Hepatocyte (in vitro differentiated cells): ENCODE measurements at regions not wholly inside any gene's neighbourhood (a gene's known extent, or its start where the extent isn't known, plus 50 kb on each side); places are given as distances from the start of the nearest gene placed in this dataset.

Source experiments
- DNase-seq: peaks from one replicate; pipeline ENCODE4 v3.0.0-alpha.2; 2016; ENCODE audit warnings: low spot score
- H2AFZ ChIP-seq: fragments of 200-600 bp; sonication (generic); 2 replicates; pipeline ENCODE4 v1.6.0; 2016; ENCODE audit warnings: antibody characterized with exemption, mild to moderate bottlenecking
- H3K27ac ChIP-seq: fragments of 200-600 bp; sonication (generic); 2 replicates; pipeline ENCODE4 v1.5.1; 2016; ENCODE audit warnings: mild to moderate bottlenecking
- H3K27me3 ChIP-seq: fragments of 200-600 bp; sonication (generic); 2 replicates; pipeline ENCODE4 v1.6.1; 2016
- H3K36me3 ChIP-seq: fragments of 200-600 bp; sonication (generic); replicated peaks from 2 replicates; pipeline ENCODE4 v1.5.1; 2016; ENCODE audit warnings: low read depth; ENCODE audit not compliant: insufficient read depth
- H3K4me1 ChIP-seq: fragments of 200-600 bp; sonication (generic); 2 replicates; pipeline ENCODE4 v1.5.1; 2016; ENCODE audit warnings: mild to moderate bottlenecking, moderate library complexity; ENCODE audit not compliant: insufficient read depth
- H3K4me2 ChIP-seq: fragments of 200-600 bp; sonication (generic); 2 replicates; pipeline ENCODE4 v1.6.0; 2016
- H3K4me3 ChIP-seq: fragments of 200-600 bp; sonication (generic); 2 replicates; pipeline ENCODE4 v1.5.1; 2016; ENCODE audit warnings: mild to moderate bottlenecking
- H3K79me2 ChIP-seq: fragments of 200-600 bp; sonication (generic); 2 replicates; pipeline ENCODE4 v1.6.0; 2017; ENCODE audit warnings: mild to moderate bottlenecking
- H3K9me2 ChIP-seq: fragments of 200-600 bp; sonication (generic); replicated peaks from 2 replicates; pipeline ENCODE4 v1.6.0; 2017; ENCODE audit warnings: mild to moderate bottlenecking; ENCODE audit not compliant: insufficient read depth
- H3K9me3 ChIP-seq: fragments of 200-600 bp; sonication (generic); 2 replicates; pipeline ENCODE4 v1.5.1; 2016; ENCODE audit warnings: low read depth, mild to moderate bottlenecking
- H4K20me1 ChIP-seq: fragments of 200-600 bp; sonication (generic); 2 replicates; pipeline ENCODE4 v1.6.0; 2016; ENCODE audit warnings: mild to moderate bottlenecking; ENCODE audit not compliant: insufficient read depth, poor library complexity, severe bottlenecking
- EZH2 ChIP-seq: fragments of 200-600 bp; sonication (generic); IDR thresholded peaks from 2 replicates; pipeline ENCODE4 v1.6.1; 2016; ENCODE audit warnings: antibody characterized with exemption, mild to moderate bottlenecking, borderline replicate concordance
- EZH2phosphoT487 ChIP-seq: fragments of 200-600 bp; sonication (generic); IDR thresholded peaks from one replicate; pipeline ENCODE4 v1.6.1; 2018; ENCODE audit warnings: antibody characterized with exemption, mild to moderate bottlenecking, low read depth, moderate library complexity; ENCODE audit not compliant: unreplicated experiment, severe bottlenecking
- WGBS: methylation state at CpG from one replicate; pipeline ENCODE4 v1.1.6; 2016; ENCODE audit warnings: low lambda C conversion rate; ENCODE audit errors: missing lambda C conversion rate; 5-methylcytosine and 5-hydroxymethylcytosine counted together
- TF ChIP-seq, protein P1 (sequence below): fragments of 200-600 bp; sonication (generic); IDR thresholded peaks from 2 replicates; pipeline ENCODE4 v1.5.1; 2016; ENCODE audit warnings: antibody characterized with exemption, mild to moderate bottlenecking; ENCODE audit not compliant: poor library complexity

DNA sequence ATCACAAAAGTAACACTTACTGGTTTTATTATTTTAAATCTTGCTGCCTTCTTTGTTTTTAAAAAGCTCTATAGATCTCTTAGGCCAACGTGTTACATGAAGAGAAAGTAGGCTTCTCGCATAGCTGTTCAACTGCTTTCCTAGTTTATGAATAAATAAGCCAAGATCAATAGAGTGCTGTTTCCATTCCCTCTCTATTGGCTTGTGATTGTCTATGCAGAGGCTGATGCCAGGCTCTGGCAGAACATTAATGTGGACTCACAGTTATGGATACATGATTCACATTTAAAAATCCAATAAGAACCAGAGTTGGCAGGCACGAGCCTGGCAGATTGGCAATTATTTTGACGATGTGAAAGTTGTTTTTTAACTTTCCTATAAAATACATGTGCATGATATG is 137.5 kb downstream of the GNAT3 start:
- Histone ChIP-seq H3K4me1 (no peaks in the 10 kb centered on the region), H3K27ac (no peak overlapping the region), H4K20me1 (no peaks in the 10 kb centered on the region), H3K4me2 (no peak overlapping the region), H3K27me3 (no peaks in the 10 kb centered on the region), H3K36me3 (no peaks in the 10 kb centered on the region), H3K9me3 (no peaks in the 10 kb centered on the region), H2AFZ (no peak overlapping the region), H3K9me2 (no peaks in the 10 kb centered on the region), H3K4me3 (no peak overlapping the region), H3K79me2 (no peaks in the 10 kb centered on the region)
- WGBS = 88% methylated on average over 4 of the region's 4 CpGs
- no peak for DNase-seq
- TF ChIP-seq EZH2 = no peak
- no peak for TF ChIP-seq EZH2phosphoT487
- TF ChIP-seq, protein P1, sequence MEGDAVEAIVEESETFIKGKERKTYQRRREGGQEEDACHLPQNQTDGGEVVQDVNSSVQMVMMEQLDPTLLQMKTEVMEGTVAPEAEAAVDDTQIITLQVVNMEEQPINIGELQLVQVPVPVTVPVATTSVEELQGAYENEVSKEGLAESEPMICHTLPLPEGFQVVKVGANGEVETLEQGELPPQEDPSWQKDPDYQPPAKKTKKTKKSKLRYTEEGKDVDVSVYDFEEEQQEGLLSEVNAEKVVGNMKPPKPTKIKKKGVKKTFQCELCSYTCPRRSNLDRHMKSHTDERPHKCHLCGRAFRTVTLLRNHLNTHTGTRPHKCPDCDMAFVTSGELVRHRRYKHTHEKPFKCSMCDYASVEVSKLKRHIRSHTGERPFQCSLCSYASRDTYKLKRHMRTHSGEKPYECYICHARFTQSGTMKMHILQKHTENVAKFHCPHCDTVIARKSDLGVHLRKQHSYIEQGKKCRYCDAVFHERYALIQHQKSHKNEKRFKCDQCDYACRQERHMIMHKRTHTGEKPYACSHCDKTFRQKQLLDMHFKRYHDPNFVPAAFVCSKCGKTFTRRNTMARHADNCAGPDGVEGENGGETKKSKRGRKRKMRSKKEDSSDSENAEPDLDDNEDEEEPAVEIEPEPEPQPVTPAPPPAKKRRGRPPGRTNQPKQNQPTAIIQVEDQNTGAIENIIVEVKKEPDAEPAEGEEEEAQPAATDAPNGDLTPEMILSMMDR = no peak

GRCh38 chr7:80373429-80374032 is 138.3 kb downstream of the GNAT3 start:
- Histone ChIP-seq H3K9me2 (no peaks in the 10 kb centered on the region), H4K20me1 (no peaks in the 10 kb centered on the region)

GRCh38 chr7:80372415-80372814 is 139.4 kb downstream of the GNAT3 start:
- 67% methylated on average over 2 of the region's 2 CpGs for WGBS
- Histone ChIP-seq H3K79me2 (no peaks in the 10 kb centered on the region), H3K27me3 (no peaks in the 10 kb centered on the region), H3K27ac (no peak overlapping the region), H3K9me2 (no peaks in the 10 kb centered on the region), H4K20me1 (no peaks in the 10 kb centered on the region), H3K36me3 (no peaks in the 10 kb centered on the region), H3K9me3 (no peaks in the 10 kb centered on the region), H3K4me2 (no peak overlapping the region), H3K4me3 (no peak overlapping the region), H3K4me1 (no peaks in the 10 kb centered on the region), H2AFZ (no peak overlapping the region)
- TF ChIP-seq, protein P1 = no peak
- DNase-seq = no peak

More at GRCh38 chr7:80373429-80374032, 138.3 kb downstream of the GNAT3 start:
- DNase-seq = no peak
- Histone ChIP-seq H3K4me3 (no peak overlapping the region), H3K27me3 (no peaks in the 10 kb centered on the region), H3K36me3 (no peaks in the 10 kb centered on the region), H3K4me1 (no peaks in the 10 kb centered on the region), H3K9me3 (no peaks in the 10 kb centered on the region), H2AFZ (no peak overlapping the region), H3K79me2 (no peaks in the 10 kb centered on the region), H3K4me2 (no peak overlapping the region), H3K27ac (no peak overlapping the region)
- no peak for TF ChIP-seq EZH2phosphoT487
- TF ChIP-seq EZH2 = no peak
- TF ChIP-seq, protein P1 = no peak
- WGBS = 60% methylated on average over 4 of the region's 4 CpGs

DNA sequence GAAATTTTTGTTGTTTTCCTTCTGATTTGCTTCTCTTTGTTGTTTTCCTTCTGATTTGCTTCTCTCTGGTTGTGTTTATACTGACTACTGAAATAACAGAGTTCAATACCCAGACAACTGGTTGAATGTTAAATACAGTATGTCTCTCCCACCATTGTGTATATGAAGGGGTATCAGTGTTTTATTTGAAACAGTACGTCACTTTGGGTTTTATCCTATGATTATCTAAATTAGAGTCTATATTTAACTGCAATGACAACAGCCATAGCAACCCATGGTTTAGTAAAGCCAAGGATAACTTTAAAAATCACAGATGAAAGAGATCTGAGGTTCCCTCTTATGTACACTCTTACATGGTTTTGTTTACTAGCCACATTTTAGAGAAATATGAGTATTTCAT is 141.3 kb downstream of the GNAT3 start:
- DNase-seq = no peak
- TF ChIP-seq EZH2phosphoT487 (no peak), EZH2 (no peak)
- TF ChIP-seq, protein P1 = no peak
- Histone ChIP-seq H3K27ac (no peak overlapping the region), H3K36me3 (no peaks in the 10 kb centered on the region), H3K9me3 (no peaks in the 10 kb centered on the region), H3K27me3 (no peaks in the 10 kb centered on the region), H3K9me2 (no peaks in the 10 kb centered on the region), H3K4me1 (no peaks in the 10 kb centered on the region), H4K20me1 (no peaks in the 10 kb centered on the region), H3K79me2 (no peaks in the 10 kb centered on the region), H2AFZ (no peak overlapping the region), H3K4me3 (no peak overlapping the region), H3K4me2 (no peak overlapping the region)
- 81% methylated on average over 1 of the region's 1 CpG for WGBS
